SK-N-SH (cell line): ENCODE measurements at regions not wholly inside any gene's neighbourhood (a gene's known extent, or its start where the extent isn't known, plus 50 kb on each side); places are given as distances from the start of the nearest gene placed in this dataset.

Experiments used
- CTCF ChIA-PET: fragments of 300-600, 350-600 bp; formaldehyde crosslinking; extraction: SDS; loops from one replicate; lab custom pipeline; 2021; lab: Yijun Ruan, JAX
- POLR2A ChIA-PET: fragments of 350-600 bp; sonication (Branson Sonifier 250); formaldehyde crosslinking; extraction: SDS; loops from one replicate; lab custom pipeline; 2020; ENCODE audit warnings: antibody characterized with exemption, inconsistent platforms; lab: Yijun Ruan, JAX
- DNase-seq: peaks from one replicate; pipeline ENCODE4 v3.0.0; 2012
- H2AFZ ChIP-seq: fragments of 200-600 bp; sonication (generic); 2 replicates; pipeline ENCODE4 v1.8.1; 2016; ENCODE audit warnings: antibody characterized with exemption, mild to moderate bottlenecking, low read depth
- H3F3A ChIP-seq: fragments of 200-600 bp; sonication (generic); replicated peaks from 2 replicates; pipeline ENCODE3; 2016; ENCODE audit warnings: antibody characterized with exemption, mild to moderate bottlenecking; ENCODE audit not compliant: insufficient read depth
- H3K27ac ChIP-seq, 2 experiments: fragments of 200-500 bp in 1 of 2; fragments of 200-600 bp in 1 of 2; sonication (Bioruptor generic) in 1 of 2; sonication (generic), shearing (Covaris generic) in 1 of 2; 2 replicates each; pipeline versions ENCODE4 v1.5.1 to v1.6.1; 2014 to 2016; ENCODE audit warnings: low read depth in 2 of 2, inconsistent platforms in 1 of 2, low read length in 1 of 2, mild to moderate bottlenecking in 1 of 2, mixed read lengths in 1 of 2
- H3K27me3 ChIP-seq: fragments of 200-600 bp; sonication (generic), shearing (Covaris generic); 2 replicates; pipeline ENCODE4 v1.6.1; 2016; ENCODE audit warnings: mixed run types; ENCODE audit not compliant: insufficient read depth
- H3K36me3 ChIP-seq, 2 experiments: fragments of 200-500 bp in 1 of 2; fragments of 200-600 bp in 1 of 2; sonication (Bioruptor generic) in 1 of 2; sonication (generic) in 1 of 2; replicated peaks in 1 of 2; 2 replicates each; pipeline versions ENCODE3 to v1.5.1; 2014 to 2016; ENCODE audit warnings: low read length in 1 of 2, mild to moderate bottlenecking in 1 of 2; ENCODE audit not compliant: insufficient read depth in 2 of 2, control insufficient read depth in 1 of 2
- H3K4me1 ChIP-seq, 2 experiments: fragments of 200-500 bp in 1 of 2; fragments of 200-600 bp in 1 of 2; sonication (Bioruptor generic) in 1 of 2; sonication (generic), shearing (Covaris generic) in 1 of 2; 2 replicates each; pipeline versions ENCODE4 v1.5.1 to v1.6.1; 2014 to 2016; ENCODE audit warnings: low read depth in 1 of 2, low read length in 1 of 2, mixed run types in 1 of 2; ENCODE audit not compliant: insufficient read depth in 2 of 2, control insufficient read depth in 1 of 2
- H3K4me2 ChIP-seq: fragments of 200-600 bp; sonication (generic), shearing (Covaris generic); 2 replicates; pipeline ENCODE4 v1.6.1; 2017; ENCODE audit warnings: mixed run types
- H3K4me3 ChIP-seq, 2 experiments: fragments of 200-500 bp in 1 of 2; fragments of 200-600 bp in 1 of 2; sonication (Bioruptor generic) in 1 of 2; sonication (generic), shearing (Covaris generic) in 1 of 2; 2 replicates each; pipeline versions ENCODE4 v1.5.1 to v1.8.1; 2014 to 2016; ENCODE audit warnings: low read depth in 2 of 2, inconsistent platforms in 1 of 2, low read length in 1 of 2, mild to moderate bottlenecking in 1 of 2, mixed read lengths in 1 of 2, moderate library complexity in 1 of 2
- H3K79me2 ChIP-seq: fragments of 200-600 bp; sonication (generic); 2 replicates; pipeline ENCODE4 v1.8.1; 2017; ENCODE audit warnings: mild to moderate bottlenecking; ENCODE audit not compliant: insufficient read depth
- H3K9ac ChIP-seq: fragments of 200-600 bp; sonication (generic); 2 replicates; pipeline ENCODE4 v1.6.1; 2017; ENCODE audit warnings: mixed run types
- H3K9me2 ChIP-seq: fragments of 200-600 bp; sonication (generic); 2 replicates; pipeline ENCODE4 v1.6.1; 2017; ENCODE audit warnings: mixed run types
- H3K9me3 ChIP-seq: fragments of 200-600 bp; sonication (generic); 2 replicates; pipeline ENCODE4 v1.6.1; 2017; ENCODE audit warnings: mixed run types, mild to moderate bottlenecking, moderate library complexity
- H4K20me1 ChIP-seq: fragments of 200-600 bp; sonication (generic); 2 replicates; pipeline ENCODE4 v1.6.1; 2017; ENCODE audit warnings: mild to moderate bottlenecking, mixed run types; ENCODE audit not compliant: insufficient read depth
- ELF1 ChIP-seq: IDR thresholded peaks from 2 replicates; pipeline ENCODE4 v1.4.0; 2012
- EP300 ChIP-seq, 2 experiments: IDR thresholded peaks; 2 replicates each; pipeline versions ENCODE4 v1.4.0 to v1.6.1; 2012; ENCODE audit warnings: borderline replicate concordance in 1 of 2, low read depth in 1 of 2, low read length in 1 of 2
- EZH2phosphoT487 ChIP-seq: fragments of 200-600 bp; sonication (generic); IDR thresholded peaks from 2 replicates; pipeline ENCODE4 v1.6.1; 2017; ENCODE audit warnings: low read depth, mixed run types, mild to moderate bottlenecking, antibody characterized with exemption, moderate library complexity, borderline replicate concordance
- FOSL2 ChIP-seq: IDR thresholded peaks from 2 replicates; pipeline ENCODE4 v1.4.0; 2012; ENCODE audit warnings: low read depth, mild to moderate bottlenecking, moderate library complexity, borderline replicate concordance
- FOXJ3 ChIP-seq: sonication (generic); formaldehyde crosslinking; IDR thresholded peaks from 2 replicates; pipeline ENCODE4 v1.5.1; 2020; ENCODE audit warnings: mild to moderate bottlenecking, missing genetic modification reagents
- JUND ChIP-seq: IDR thresholded peaks from 2 replicates; pipeline ENCODE4 v1.4.0; 2012
- NFIC ChIP-seq: IDR thresholded peaks from 2 replicates; pipeline ENCODE4 v1.4.0; 2012; ENCODE audit warnings: borderline replicate concordance
- NRF1 ChIP-seq: IDR thresholded peaks from 2 replicates; pipeline ENCODE4 v1.6.1; 2012; ENCODE audit warnings: low read depth, mild to moderate bottlenecking, low read length
- RAD21 ChIP-seq: IDR thresholded peaks from 2 replicates; pipeline ENCODE4 v1.6.1; 2012; ENCODE audit warnings: mild to moderate bottlenecking, low read length
- RFX5 ChIP-seq: IDR thresholded peaks from 2 replicates; pipeline ENCODE4 v1.6.1; 2012; ENCODE audit warnings: mild to moderate bottlenecking, improper control_type of control experiment, low read length
- TAF1 ChIP-seq: IDR thresholded peaks from 2 replicates; pipeline ENCODE4 v1.6.1; 2012; ENCODE audit warnings: low read depth, mild to moderate bottlenecking, low read length, moderate library complexity, borderline replicate concordance
- ZBTB33 ChIP-seq: IDR thresholded peaks from 2 replicates; pipeline ENCODE4 v1.4.0; 2012; ENCODE audit warnings: low read depth, borderline replicate concordance
- WGBS: methylation state at CpG from one replicate; pipeline ENCODE4 v1.1.6; 2017; ENCODE audit warnings: low lambda C conversion rate; 5-methylcytosine and 5-hydroxymethylcytosine counted together
- TF ChIP-seq, protein P1 (sequence below): IDR thresholded peaks from 2 replicates; pipeline ENCODE4 v1.6.1; 2012; ENCODE audit warnings: mild to moderate bottlenecking, low read depth, low read length, moderate library complexity
- TF ChIP-seq, protein P2 (sequence below): fragments of 200-600 bp; sonication (generic); IDR thresholded peaks from 2 replicates; pipeline ENCODE4 v1.6.1; 2017; ENCODE audit warnings: antibody characterized with exemption, mild to moderate bottlenecking, moderate library complexity
- TF ChIP-seq, protein P3 (sequence below): fragments of 150-350 bp; IDR thresholded peaks from 2 replicates; pipeline ENCODE4 v1.6.1; 2017; ENCODE audit warnings: antibody characterized with exemption, low read length, low read depth, borderline replicate concordance
- TF ChIP-seq, protein P4 (sequence below): IDR thresholded peaks from 2 replicates; pipeline ENCODE4 v1.4.0; 2012; ENCODE audit warnings: low read depth

GRCh38 chr13:83984793-83985192 is 102.5 kb upstream of the SLITRK1 start:
- no peak for DNase-seq
- Histone ChIP-seq H3K36me3 (no peaks in the 10 kb centered on the region), H3K9me3 (no peaks in the 10 kb centered on the region), H3K4me2 (no peak overlapping the region), H3K27me3 (no peaks in the 10 kb centered on the region), H2AFZ (no peak overlapping the region), H3K9ac (no peak overlapping the region), H4K20me1 (no peaks in the 10 kb centered on the region), H3K4me3 (no peak overlapping the region), H3K27ac (no peak overlapping the region), H3K79me2 (no peaks in the 10 kb centered on the region), H3K9me2 (no peaks in the 10 kb centered on the region), H3K4me1 (no peaks in the 10 kb centered on the region), H3F3A (no peaks in the 10 kb centered on the region)
- ChIA-PET POLR2A (no interaction called here), CTCF (no interaction called here)
- WGBS = 3% methylated on average over 1 of the region's 1 CpG
- TF ChIP-seq JUND (no peak), EP300 (IDR thresholded peaks at IDR 0.05; ENCODE audit: borderline replicate concordance in 1 of 2, low read depth in 1 of 2, low read length in 1 of 2) (no peak), ELF1 (no peak), NFIC (no peak), FOSL2 (no peak), FOXJ3 (no peak), RFX5 (no peak)
- TF ChIP-seq, protein P1, sequence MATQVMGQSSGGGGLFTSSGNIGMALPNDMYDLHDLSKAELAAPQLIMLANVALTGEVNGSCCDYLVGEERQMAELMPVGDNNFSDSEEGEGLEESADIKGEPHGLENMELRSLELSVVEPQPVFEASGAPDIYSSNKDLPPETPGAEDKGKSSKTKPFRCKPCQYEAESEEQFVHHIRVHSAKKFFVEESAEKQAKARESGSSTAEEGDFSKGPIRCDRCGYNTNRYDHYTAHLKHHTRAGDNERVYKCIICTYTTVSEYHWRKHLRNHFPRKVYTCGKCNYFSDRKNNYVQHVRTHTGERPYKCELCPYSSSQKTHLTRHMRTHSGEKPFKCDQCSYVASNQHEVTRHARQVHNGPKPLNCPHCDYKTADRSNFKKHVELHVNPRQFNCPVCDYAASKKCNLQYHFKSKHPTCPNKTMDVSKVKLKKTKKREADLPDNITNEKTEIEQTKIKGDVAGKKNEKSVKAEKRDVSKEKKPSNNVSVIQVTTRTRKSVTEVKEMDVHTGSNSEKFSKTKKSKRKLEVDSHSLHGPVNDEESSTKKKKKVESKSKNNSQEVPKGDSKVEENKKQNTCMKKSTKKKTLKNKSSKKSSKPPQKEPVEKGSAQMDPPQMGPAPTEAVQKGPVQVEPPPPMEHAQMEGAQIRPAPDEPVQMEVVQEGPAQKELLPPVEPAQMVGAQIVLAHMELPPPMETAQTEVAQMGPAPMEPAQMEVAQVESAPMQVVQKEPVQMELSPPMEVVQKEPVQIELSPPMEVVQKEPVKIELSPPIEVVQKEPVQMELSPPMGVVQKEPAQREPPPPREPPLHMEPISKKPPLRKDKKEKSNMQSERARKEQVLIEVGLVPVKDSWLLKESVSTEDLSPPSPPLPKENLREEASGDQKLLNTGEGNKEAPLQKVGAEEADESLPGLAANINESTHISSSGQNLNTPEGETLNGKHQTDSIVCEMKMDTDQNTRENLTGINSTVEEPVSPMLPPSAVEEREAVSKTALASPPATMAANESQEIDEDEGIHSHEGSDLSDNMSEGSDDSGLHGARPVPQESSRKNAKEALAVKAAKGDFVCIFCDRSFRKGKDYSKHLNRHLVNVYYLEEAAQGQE = no peak
- TF ChIP-seq, protein P2, sequence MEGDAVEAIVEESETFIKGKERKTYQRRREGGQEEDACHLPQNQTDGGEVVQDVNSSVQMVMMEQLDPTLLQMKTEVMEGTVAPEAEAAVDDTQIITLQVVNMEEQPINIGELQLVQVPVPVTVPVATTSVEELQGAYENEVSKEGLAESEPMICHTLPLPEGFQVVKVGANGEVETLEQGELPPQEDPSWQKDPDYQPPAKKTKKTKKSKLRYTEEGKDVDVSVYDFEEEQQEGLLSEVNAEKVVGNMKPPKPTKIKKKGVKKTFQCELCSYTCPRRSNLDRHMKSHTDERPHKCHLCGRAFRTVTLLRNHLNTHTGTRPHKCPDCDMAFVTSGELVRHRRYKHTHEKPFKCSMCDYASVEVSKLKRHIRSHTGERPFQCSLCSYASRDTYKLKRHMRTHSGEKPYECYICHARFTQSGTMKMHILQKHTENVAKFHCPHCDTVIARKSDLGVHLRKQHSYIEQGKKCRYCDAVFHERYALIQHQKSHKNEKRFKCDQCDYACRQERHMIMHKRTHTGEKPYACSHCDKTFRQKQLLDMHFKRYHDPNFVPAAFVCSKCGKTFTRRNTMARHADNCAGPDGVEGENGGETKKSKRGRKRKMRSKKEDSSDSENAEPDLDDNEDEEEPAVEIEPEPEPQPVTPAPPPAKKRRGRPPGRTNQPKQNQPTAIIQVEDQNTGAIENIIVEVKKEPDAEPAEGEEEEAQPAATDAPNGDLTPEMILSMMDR = no peak

- Histone ChIP-seq H3K27ac (no peak overlapping the region), H3F3A (no peaks in the 10 kb centered on the region), H3K4me2 (no peak overlapping the region), H3K36me3 (no peaks in the 10 kb centered on the region), H3K9me2 (no peaks in the 10 kb centered on the region), H3K9me3 (no peaks in the 10 kb centered on the region), H3K79me2 (no peaks in the 10 kb centered on the region), H3K4me3 (no peak overlapping the region), H3K9ac (no peak overlapping the region), H3K4me1 (no peaks in the 10 kb centered on the region), H4K20me1 (no peaks in the 10 kb centered on the region), H3K27me3 (peaks cover 4% of the 10 kb centered on the region; the same call in 1 of the 2 replicates), H2AFZ (no peak overlapping the region)
- ChIA-PET CTCF (interaction anchor here (1.8 kb wide), 1 partner anchor 12 kb away, joined by 5 read pairs; no protein-coding TSS in a partner anchor), POLR2A (no interaction called here)
- DNase-seq = no peak
- WGBS = 39% methylated on average over 5 of the region's 5 CpGs
- no peak for TF ChIP-seq EZH2phosphoT487
- no peak for TF ChIP-seq NRF1
- TF ChIP-seq FOXJ3 = no peak
- TF ChIP-seq FOSL2 = no peak
- no peak for TF ChIP-seq ZBTB33
- TF ChIP-seq, protein P3, sequence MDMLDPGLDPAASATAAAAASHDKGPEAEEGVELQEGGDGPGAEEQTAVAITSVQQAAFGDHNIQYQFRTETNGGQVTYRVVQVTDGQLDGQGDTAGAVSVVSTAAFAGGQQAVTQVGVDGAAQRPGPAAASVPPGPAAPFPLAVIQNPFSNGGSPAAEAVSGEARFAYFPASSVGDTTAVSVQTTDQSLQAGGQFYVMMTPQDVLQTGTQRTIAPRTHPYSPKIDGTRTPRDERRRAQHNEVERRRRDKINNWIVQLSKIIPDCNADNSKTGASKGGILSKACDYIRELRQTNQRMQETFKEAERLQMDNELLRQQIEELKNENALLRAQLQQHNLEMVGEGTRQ = no peak
- no peak for TF ChIP-seq TAF1
- no peak for TF ChIP-seq RAD21
- TF ChIP-seq, protein P4, sequence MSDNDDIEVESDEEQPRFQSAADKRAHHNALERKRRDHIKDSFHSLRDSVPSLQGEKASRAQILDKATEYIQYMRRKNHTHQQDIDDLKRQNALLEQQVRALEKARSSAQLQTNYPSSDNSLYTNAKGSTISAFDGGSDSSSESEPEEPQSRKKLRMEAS = no peak
- TF ChIP-seq JUND = no peak
Measured at GRCh38 chr13:83980331-83980730, 98.1 kb upstream of the SLITRK1 start.
